ENCODE measurements at regions not wholly inside any gene's neighbourhood (a gene's known extent, or its start where the extent isn't known, plus 50 kb on each side); places are given as distances from the start of the nearest gene placed in this dataset.

DNA sequence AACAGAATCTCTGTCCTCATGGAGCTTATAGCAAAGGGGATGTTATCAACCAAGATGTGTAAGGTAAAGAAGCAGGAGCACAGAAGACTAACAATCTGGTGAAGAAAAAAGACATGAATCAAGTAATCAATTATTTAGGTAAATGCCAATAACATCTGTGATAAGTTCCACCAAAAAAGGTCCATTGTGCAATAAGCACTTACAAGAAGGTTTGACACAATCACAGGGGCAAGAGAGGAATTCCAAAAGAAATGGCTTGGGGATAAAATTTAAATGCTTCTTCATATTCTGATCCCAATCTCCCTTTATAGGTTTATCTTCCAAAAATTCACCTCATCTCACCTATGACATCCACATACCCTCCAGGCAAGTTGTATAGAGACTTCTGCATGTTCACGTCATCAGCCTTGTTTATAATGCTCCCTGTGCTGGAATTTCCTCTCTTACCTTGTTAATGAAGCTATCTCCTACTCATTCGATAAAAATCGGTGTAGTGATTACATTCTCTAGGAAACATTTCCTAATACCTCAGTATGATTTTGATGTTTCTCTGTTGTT, 53.6 kb upstream of the DPT start:
- H3K4me1 Mint-ChIP-seq (ENCODE audit: low read depth, unreplicated experiment) = peaks cover 12% of the 10 kb centered on the region
- no peak overlapping the region for H3K27ac Mint-ChIP-seq (ENCODE audit: unreplicated experiment)
- BruUV-seq (replicated peaks) = no TSS peak
- TF ChIP-seq, protein P1, sequence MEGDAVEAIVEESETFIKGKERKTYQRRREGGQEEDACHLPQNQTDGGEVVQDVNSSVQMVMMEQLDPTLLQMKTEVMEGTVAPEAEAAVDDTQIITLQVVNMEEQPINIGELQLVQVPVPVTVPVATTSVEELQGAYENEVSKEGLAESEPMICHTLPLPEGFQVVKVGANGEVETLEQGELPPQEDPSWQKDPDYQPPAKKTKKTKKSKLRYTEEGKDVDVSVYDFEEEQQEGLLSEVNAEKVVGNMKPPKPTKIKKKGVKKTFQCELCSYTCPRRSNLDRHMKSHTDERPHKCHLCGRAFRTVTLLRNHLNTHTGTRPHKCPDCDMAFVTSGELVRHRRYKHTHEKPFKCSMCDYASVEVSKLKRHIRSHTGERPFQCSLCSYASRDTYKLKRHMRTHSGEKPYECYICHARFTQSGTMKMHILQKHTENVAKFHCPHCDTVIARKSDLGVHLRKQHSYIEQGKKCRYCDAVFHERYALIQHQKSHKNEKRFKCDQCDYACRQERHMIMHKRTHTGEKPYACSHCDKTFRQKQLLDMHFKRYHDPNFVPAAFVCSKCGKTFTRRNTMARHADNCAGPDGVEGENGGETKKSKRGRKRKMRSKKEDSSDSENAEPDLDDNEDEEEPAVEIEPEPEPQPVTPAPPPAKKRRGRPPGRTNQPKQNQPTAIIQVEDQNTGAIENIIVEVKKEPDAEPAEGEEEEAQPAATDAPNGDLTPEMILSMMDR (IDR thresholded peaks at IDR 0.05; ENCODE audit: unreplicated experiment) = no peak
- intact Hi-C loops (cut with micrococcal nuclease; ENCODE audit: unreplicated experiment) = no loop called here
- H3K27me3 Mint-ChIP-seq (ENCODE audit: unreplicated experiment) = no peaks in the 10 kb centered on the region
- no peak for DNase-seq
- no peaks in the 10 kb centered on the region for H3K36me3 Mint-ChIP-seq (ENCODE audit: insufficient read depth, unreplicated experiment)
- H3K9me3 Mint-ChIP-seq (ENCODE audit: low read depth, unreplicated experiment) = peaks cover 5% of the 10 kb centered on the region
- CTCF ChIA-PET = interaction anchor here (1.4 to 1.5 kb wide), 2 partner anchors 11 to 124 kb away, joined by 3 to 4 read pairs; no protein-coding TSS in a partner anchor
- no peak overlapping the region for H3K4me3 Mint-ChIP-seq (ENCODE audit: low read depth, unreplicated experiment)

DNA sequence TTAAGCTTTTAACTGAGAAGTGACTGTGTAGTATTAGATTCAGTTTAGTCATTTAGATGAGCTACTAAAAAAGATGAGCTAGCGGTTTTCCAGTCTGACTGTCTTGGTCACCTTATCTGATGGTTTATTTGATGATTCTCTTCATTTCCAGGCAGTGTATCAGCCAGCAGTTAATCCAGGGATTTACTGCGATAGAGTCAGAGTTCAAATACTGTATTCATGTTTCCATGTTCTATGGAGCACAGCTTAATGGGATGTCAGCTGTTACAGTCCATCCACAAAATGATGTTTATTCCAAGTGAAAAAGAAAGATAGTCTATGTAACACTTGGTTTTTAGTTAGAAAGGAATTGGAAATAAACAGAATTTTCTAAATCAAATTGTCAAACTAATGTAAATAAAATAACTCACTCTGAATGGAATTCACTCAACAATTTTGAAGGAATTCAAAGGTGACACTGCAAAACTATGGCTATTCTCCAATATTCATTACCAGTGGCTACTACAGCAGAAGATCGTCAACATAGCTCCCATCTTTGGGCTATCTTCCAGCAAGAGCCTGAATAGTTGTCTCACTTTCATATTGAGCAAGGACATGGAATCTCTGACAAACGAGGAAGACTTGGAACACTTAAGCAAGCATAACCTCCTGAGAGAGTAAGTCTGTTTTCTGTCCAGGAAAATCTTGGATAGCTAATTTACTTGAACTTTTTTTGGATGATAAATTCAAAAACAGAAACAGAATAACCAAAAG, 54.6 kb upstream of the DPT start:
- Mint-ChIP-seq H3K27ac (ENCODE audit: unreplicated experiment) (no peak overlapping the region), H3K36me3 (ENCODE audit: insufficient read depth, unreplicated experiment) (no peaks in the 10 kb centered on the region), H3K9me3 (ENCODE audit: low read depth, unreplicated experiment) (peaks cover 3% of the 10 kb centered on the region), H3K4me1 (ENCODE audit: low read depth, unreplicated experiment) (peaks cover 12% of the 10 kb centered on the region), H3K27me3 (ENCODE audit: unreplicated experiment) (no peaks in the 10 kb centered on the region), H3K4me3 (ENCODE audit: low read depth, unreplicated experiment) (no peak overlapping the region)
- no TSS peak for BruUV-seq (replicated peaks)
- intact Hi-C loops (cut with micrococcal nuclease; ENCODE audit: unreplicated experiment) = no loop called here
- TF ChIP-seq, protein P1 (IDR thresholded peaks at IDR 0.05; ENCODE audit: unreplicated experiment) = no peak
- no peak for DNase-seq
- CTCF ChIA-PET = interaction anchor here (1.4 to 1.5 kb wide), 2 partner anchors 10 to 123 kb away, joined by 3 to 4 read pairs; no protein-coding TSS in a partner anchor

DNA sequence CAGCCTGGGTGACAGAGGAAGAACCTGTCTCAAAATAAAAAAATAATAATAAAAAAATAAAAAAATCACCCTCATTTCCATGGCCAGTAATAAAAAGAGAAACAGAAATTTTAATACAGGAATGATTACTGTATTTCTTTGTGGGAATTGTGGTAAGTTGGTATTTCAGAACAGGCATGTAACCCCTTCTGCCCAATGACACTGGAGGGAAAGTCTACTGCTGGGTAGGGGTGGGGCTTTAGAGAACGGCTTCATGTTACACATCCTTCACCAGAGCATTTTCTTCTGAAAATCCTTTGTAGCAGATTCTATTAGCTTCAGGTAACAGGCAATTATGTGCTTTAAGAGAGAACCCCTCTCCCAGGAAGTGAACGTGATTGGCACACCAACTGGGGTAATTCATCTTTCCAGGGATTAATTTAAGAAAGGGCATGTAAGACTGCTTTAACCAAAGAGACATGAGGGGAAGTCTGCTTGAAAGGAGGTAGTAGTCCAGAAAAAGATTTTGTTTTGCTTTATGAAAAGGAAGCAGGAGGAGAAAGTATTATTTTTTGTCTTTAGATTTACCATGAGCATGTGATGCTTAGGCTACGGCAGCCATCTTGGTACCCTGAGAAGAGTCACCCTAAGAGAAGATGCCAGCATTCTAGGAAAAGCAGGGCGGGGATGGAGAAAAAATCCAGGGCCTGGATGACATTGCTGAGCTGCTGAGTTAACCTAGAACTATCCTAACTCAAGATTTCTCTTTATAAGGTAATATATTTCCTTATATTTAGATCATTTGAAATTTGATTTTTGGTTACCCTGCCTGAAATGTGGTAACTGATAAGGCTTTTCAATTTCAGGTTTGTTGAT, 57.7 kb upstream of the DPT start:
- H3K4me1 Mint-ChIP-seq (ENCODE audit: low read depth, unreplicated experiment) = peaks cover 9% of the 10 kb centered on the region
- no peaks in the 10 kb centered on the region for H3K27me3 Mint-ChIP-seq (ENCODE audit: unreplicated experiment)
- peaks cover 3% of the 10 kb centered on the region for H3K9me3 Mint-ChIP-seq (ENCODE audit: low read depth, unreplicated experiment)
- no peak overlapping the region for H3K27ac Mint-ChIP-seq (ENCODE audit: unreplicated experiment)
- DNase-seq = no peak
- no peaks in the 10 kb centered on the region for H3K36me3 Mint-ChIP-seq (ENCODE audit: insufficient read depth, unreplicated experiment)
- TF ChIP-seq, protein P1 (IDR thresholded peaks at IDR 0.05; ENCODE audit: unreplicated experiment) = no peak
- intact Hi-C loops (cut with micrococcal nuclease; ENCODE audit: unreplicated experiment) = no loop called here
- H3K4me3 Mint-ChIP-seq (ENCODE audit: low read depth, unreplicated experiment) = no peak overlapping the region
- BruUV-seq (replicated peaks) = no TSS peak
- CTCF ChIA-PET = interaction anchor here (0.6 kb wide), 1 partner anchor 896 kb away, joined by 3 read pairs; no protein-coding TSS in a partner anchor

DNA sequence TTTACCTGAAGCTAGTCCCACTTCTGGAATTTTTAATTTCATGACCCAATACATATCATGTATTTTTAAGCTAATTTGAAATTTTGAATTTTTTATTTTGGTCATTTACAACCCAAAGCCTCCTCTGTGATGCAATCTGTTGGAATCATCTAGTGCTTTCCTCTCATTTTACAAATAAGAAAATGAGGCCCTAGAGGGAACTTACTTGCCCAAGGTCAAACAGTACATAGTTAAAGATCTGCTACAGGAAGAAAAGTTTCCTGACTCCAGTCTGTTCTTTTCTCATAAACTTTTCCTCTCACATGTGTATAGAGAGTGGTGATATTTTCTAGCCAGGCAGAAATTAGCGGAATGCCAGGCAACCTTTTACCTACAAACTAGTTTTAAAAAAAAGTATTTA, 59.3 kb upstream of the DPT start:
- Mint-ChIP-seq H3K4me3 (ENCODE audit: low read depth, unreplicated experiment) (no peak overlapping the region), H3K36me3 (ENCODE audit: insufficient read depth, unreplicated experiment) (no peaks in the 10 kb centered on the region), H3K9me3 (ENCODE audit: low read depth, unreplicated experiment) (peaks cover 3% of the 10 kb centered on the region), H3K27me3 (ENCODE audit: unreplicated experiment) (no peaks in the 10 kb centered on the region), H3K4me1 (ENCODE audit: low read depth, unreplicated experiment) (no peaks in the 10 kb centered on the region), H3K27ac (ENCODE audit: unreplicated experiment) (no peak overlapping the region)
- TF ChIP-seq, protein P1 (IDR thresholded peaks at IDR 0.05; ENCODE audit: unreplicated experiment) = no peak
- BruUV-seq (replicated peaks) = no TSS peak
- DNase-seq = no peak
- intact Hi-C loops (cut with micrococcal nuclease; ENCODE audit: unreplicated experiment) = no loop called here
- CTCF ChIA-PET = interaction anchor here (1.1 kb wide), 1 partner anchor 12 kb away, joined by 3 read pairs; no protein-coding TSS in a partner anchor

Measured in Calu3 (cell line).